Lung microvascular endothelial cell (primary cell): ENCODE measurements at regions not wholly inside any gene's neighbourhood (a gene's known extent, or its start where the extent isn't known, plus 50 kb on each side); places are given as distances from the start of the nearest gene placed in this dataset.
A peak's percentile ranks its signal among the peaks of the same experiment; 100 is the strongest.

Experiments
- DNase-seq, 2 donors: peaks; one replicate each; pipeline versions ENCODE4 v3.0.0 to v3.0.0-alpha.2; 2010; ENCODE audit warnings: low read depth in 2 of 2

GRCh38 chr1:165073185-165074007 is 283.1 kb downstream of the LMX1A start:
- peak; percentile 62 to 65 for DNase-seq

DNA sequence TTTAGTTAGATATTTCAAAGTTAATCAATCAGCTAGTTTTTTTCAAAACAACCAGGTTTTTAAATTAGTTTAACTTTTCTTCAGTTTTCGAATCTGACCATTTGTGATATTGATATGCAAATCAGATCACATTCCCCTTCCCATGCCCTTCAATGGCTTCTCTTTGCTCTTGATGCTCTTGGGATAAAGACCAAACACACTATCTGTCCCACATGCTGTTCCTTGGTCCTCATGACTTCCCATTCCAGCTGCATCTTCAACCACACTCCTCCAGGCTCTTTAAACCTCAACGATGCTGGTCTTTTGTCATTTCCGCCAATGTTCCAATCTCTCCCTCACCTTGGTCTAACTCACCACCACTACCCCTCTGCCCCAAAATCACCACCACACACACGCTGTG is 285.8 kb downstream of the LMX1A start:
- DNase-seq = no peak

DNA sequence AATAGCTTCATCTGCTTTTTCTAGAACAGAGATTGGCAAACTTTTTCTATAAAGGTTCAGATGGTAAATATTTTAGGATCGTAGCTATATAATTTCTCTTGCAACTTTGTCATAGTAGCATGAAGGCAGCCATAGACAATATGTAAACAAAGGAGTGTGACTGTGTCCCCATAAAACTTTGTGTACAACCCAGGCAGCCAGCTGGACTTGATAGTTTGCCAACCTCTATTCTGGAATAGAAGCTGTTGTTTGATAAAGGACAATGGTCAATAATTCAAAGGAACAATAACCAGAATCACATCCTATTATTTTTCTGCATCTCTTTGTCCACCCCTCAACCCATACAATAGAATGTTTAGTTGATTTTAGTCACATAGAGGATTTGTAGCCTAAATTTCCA is 286.7 kb downstream of the LMX1A start:
- no peak for DNase-seq

GRCh38 chr1:165068741-165069140 is 287.8 kb downstream of the LMX1A start:
- DNase-seq = no peak

GRCh38 chr1:165067829-165068228 is 288.7 kb downstream of the LMX1A start:
- DNase-seq = no peak

- no peak for DNase-seq
Measured at GRCh38 chr1:165063181-165063965, 293.1 kb downstream of the LMX1A start.

DNA sequence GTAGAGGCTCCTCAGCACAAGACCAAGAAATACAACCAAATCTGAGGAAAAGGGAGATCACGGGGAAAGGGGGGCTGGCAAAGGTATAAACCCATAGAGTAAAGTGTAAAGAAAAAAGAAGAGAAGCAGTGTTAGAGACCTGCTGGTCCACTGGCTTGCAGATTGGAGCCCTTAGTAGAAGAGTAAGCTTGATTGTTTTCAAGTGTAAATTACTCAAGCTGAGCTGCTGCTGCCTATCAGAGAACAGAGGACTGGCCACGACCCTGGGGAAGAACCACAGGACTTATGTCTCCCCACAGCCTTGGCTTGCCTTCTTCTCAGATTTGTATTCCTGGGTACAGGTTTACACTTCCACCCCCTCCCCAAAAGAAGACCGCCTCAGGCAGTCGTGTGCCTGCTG is 294.2 kb downstream of the LMX1A start:
- DNase-seq = no peak

DNA sequence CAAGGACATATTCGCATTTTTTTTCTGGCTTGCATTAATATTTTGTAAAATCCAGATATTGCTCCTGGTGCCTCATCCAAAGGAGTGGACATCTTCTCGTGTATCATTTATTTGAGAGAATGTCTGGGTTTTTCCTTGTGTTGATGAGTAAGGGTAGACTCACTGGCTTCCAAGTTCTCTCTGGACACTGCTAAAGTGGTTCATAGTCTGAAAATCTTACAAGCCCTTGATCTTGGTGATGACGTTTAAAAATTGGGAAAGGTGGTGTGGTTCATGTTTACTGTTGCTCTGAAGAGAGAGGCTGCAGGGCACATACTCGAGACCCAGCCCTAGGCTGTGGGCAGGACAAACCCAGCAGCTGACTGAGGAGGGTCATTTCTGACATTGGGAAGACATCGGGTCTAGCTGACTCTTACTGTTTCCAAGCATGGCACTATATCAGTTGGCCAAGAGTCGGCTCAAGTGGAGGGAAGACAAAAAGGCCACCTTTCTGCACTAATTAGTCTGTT is 296.2 kb downstream of the LMX1A start:
- no peak for DNase-seq

- DNase-seq = no peak
Measured at GRCh38 chr1:165057956-165058355, 298.6 kb downstream of the LMX1A start.

DNA sequence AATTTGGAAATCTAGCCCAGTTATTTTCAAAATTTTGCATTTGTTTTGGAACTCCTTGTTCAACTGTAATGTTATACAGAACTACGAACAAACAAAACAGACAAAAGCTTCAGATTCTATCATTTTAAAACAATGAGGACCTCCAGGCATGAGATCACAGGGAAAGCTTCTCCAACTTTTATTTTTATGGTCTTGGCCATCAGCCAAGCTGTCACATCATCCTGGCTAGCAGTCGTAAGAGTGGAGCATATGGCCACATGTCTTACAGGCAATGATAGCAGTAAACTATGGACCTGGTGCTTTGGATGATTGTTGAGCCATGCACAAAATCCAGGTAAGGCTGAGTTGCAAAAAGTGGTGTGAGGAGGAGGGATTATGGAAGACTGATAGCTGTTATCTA is 299.6 kb downstream of the LMX1A start:
- no peak for DNase-seq

DNA sequence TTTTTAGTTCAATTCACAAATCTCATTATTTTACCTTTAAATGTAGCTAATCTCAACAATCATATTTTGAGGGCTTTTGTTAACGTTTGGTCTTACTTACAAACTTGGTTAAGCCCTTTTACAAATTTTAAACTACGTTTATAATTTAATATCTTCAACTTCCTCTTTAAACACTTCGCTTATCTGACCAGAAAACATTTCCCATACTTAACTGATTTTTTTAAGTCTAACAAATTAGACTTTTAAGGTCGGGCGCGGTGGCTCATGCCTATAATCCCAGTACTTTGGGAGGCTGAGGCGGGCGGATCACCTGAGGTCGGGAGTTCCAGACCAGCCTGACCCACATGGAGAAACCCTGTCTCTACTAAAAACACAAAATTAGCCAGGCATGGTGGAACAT is 300.9 kb downstream of the LMX1A start:
- DNase-seq = no peak

- no peak for DNase-seq
Measured at GRCh38 chr1:165054627-165055026, 301.9 kb downstream of the LMX1A start.

- no peak for DNase-seq
Measured at GRCh38 chr1:165053351-165053750, 303.2 kb downstream of the LMX1A start.

DNA sequence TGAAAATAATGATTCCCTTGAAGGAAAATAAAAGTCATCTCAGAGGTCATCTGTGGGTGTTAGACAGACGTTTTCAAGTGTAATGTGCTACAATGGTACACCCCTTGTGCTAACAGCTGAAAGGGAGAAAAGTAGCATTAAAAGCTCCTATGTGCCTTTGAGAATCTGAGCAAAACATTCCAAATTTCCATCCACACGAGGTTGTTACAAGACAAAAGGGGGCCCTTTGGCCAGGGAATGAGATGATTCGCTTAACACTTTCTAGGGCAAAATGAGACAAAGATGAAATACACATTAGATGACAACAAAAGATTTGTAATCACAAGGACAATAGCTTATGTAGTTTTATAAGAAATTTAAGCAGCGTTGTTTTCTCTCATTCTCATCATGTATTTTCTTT is 303.6 kb downstream of the LMX1A start:
- no peak for DNase-seq

DNA sequence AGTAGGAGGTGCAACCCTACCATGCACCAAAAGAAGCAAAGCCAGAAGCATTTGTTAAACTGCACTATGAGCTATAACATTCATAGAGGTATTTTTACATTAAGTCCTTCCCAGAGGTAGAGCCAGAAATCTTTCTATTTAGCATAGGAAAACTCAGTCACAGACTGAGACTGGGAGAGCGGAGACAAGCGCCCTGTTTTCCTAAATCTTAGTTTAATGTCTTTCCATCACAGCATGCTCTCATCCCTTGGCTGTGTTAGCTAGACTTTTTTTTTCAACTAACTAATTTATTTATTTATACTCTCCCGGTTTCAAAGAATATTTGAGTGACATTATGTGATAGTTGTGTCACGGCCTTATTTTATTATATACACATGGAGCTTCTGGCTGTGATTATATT is 304.1 kb downstream of the LMX1A start:
- no peak for DNase-seq

GRCh38 chr1:165050246-165050645 is 306.3 kb downstream of the LMX1A start:
- DNase-seq = no peak

DNA sequence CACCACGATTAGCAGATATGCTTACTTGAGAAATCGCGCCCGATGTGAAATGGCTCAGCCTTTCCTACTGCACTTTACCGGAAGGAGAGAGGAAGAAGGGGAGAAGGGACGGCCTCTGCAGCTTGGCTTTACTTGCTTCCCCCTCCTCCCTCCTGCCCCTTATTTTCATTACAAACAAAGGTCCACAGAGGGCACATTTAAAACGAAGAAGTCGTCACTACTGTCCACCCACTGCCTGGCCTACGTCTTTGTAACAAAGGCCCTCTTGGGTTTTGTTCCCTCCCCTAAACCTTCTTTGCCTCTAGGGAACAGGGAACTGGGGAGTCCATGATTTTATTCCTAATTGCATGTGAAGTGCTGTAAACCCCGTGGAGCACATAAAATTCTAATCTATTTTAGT is 308.5 kb downstream of the LMX1A start:
- DNase-seq = no peak

GRCh38 chr1:165045902-165046301 is 310.6 kb downstream of the LMX1A start:
- DNase-seq = no peak

DNA sequence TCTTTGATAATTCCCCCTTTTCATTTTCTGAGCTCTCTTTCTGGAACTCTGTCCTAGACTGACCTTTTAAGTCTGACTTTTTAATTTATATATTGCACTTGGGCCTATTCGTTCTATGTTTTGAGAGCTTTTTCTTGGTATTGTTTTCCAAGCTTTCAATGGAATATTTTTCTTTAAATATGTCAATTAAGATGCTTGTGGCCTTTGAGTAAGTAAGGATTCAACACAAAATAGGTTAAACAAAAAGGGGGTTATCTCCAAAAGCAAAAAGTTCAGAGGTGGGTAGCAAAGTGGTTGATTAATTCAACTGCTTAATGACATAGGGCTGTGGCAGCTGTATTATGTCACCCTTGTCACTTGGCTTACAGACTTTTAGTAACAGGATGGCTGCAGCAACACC is 315.9 kb downstream of the LMX1A start:
- DNase-seq = no peak

DNA sequence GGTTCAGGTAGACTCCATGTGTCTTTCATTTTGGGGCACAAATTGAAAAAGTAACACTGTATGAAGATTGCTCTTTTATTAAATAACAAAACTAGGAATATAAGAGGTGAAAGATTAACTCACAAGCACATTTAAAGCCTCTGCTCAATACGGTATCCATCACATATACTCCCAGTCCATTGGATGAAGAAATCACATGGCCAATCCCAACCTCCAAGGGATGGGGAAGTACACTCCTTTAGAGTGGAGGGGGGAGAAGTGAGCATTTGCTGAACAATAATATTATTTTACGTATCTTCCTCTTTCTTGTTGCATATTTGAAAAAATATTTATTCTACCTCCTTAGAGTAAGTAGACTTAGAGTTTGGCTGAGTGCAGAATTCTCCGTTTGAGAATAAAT is 316.5 kb downstream of the LMX1A start:
- no peak for DNase-seq

- DNase-seq = no peak
Measured at GRCh38 chr1:165036403-165036802, 320.1 kb downstream of the LMX1A start.

DNA sequence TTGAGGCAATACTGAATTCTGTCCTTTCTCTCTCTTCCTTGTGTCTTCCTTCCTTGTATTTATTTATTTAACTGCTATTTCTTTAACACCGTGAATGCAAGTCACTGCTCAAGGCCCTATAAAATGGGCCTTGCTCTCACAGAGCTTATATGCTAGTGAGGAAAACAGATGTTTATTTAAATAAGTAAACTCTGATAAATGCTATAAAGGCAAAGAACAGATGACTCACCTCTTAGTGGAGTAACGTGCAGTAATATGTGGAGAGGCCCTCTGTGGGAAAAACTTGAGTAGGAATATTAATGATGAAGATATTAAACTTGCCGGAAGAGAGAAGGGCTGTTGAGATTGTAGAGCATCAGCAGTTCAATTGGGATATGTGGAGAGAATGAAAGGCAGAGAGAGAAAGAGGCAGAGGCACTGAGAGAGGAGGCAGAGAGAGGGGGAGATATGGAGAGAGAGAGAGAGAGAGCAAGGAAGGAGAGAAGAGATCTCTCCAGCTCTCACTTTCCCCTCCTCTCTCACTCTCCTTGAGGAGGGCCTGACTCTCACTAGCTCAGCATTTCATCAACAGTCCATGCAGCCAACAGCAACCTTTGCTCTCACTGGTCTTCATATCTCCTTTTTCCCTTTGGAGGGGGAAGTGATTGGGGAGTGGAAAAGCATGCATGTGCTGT is 322.2 kb downstream of the LMX1A start:
- no peak for DNase-seq
